HG02571 (cell line): ENCODE measurements at regions not wholly inside any gene's neighbourhood (a gene's known extent, or its start where the extent isn't known, plus 50 kb on each side); places are given as distances from the start of the nearest gene placed in this dataset.

Experiments used
- ATAC-seq: cut with Tn5 transposase; IDR thresholded peaks from one replicate; pipeline ENCODE4 v1.9.1; 2021; ENCODE audit warnings: mild to moderate bottlenecking, moderate library complexity; ENCODE audit not compliant: unreplicated experiment

- ATAC-seq: no peak
These were observed 464.5 kb upstream of the PRICKLE1 start for GRCh38 chr12:43054085-43054484.

- ATAC-seq: no peak
These were observed 462.9 kb upstream of the PRICKLE1 start for GRCh38 chr12:43052441-43052840.

GRCh38 chr12:43044241-43044640 lies 454.7 kb upstream of the PRICKLE1 start:
- ATAC-seq: no peak

GRCh38 chr12:43038991-43039390 lies 449.4 kb upstream of the PRICKLE1 start:
- ATAC-seq: no peak

- ATAC-seq: no peak
These were observed 440.4 kb upstream of the PRICKLE1 start for GRCh38 chr12:43029971-43030370.

GRCh38 chr12:43028826-43029225 lies 439.3 kb upstream of the PRICKLE1 start:
- no peak for ATAC-seq

- no peak for ATAC-seq
These were observed 433.3 kb upstream of the PRICKLE1 start for GRCh38 chr12:43022838-43023237.

- ATAC-seq: no peak
These were observed 425.7 kb upstream of the PRICKLE1 start for GRCh38 chr12:43015090-43015737.

- peak; percentile 76 for ATAC-seq
These were observed 421.9 kb upstream of the PRICKLE1 start for GRCh38 chr12:43011383-43011926.

- ATAC-seq: no peak
These were observed 420.3 kb upstream of the PRICKLE1 start for GRCh38 chr12:43009846-43010240.

GRCh38 chr12:43008953-43009845 lies 419.7 kb upstream of the PRICKLE1 start:
- no peak for ATAC-seq

GRCh38 chr12:43004908-43005307 lies 415.4 kb upstream of the PRICKLE1 start:
- no peak for ATAC-seq

- ATAC-seq: no peak
These were observed 414.6 kb upstream of the PRICKLE1 start for GRCh38 chr12:43004141-43004540.

- ATAC-seq: no peak
These were observed 407.4 kb upstream of the PRICKLE1 start for GRCh38 chr12:42996869-42997431.

- no peak for ATAC-seq
These were observed 403.3 kb upstream of the PRICKLE1 start for GRCh38 chr12:42992826-42993225.

- no peak for ATAC-seq
These were observed 400.8 kb upstream of the PRICKLE1 start for GRCh38 chr12:42990387-42990786.

- ATAC-seq: no peak
These were observed 397.7 kb upstream of the PRICKLE1 start for GRCh38 chr12:42987216-42987650.

GRCh38 chr12:42985506-42985905 lies 396.0 kb upstream of the PRICKLE1 start:
- ATAC-seq: no peak

GRCh38 chr12:42982828-42983227 lies 393.3 kb upstream of the PRICKLE1 start:
- no peak for ATAC-seq

- no peak for ATAC-seq
These were observed 391.8 kb upstream of the PRICKLE1 start for GRCh38 chr12:42981379-42981778.

GRCh38 chr12:42980441-42980840 lies 390.9 kb upstream of the PRICKLE1 start:
- ATAC-seq: no peak

- ATAC-seq: no peak
These were observed 390.2 kb upstream of the PRICKLE1 start for GRCh38 chr12:42979746-42980145.
